SKM-1 (cell line): ENCODE measurements at regions not wholly inside any gene's neighbourhood (a gene's known extent, or its start where the extent isn't known, plus 50 kb on each side); places are given as distances from the start of the nearest gene placed in this dataset.

Experiments used
- DNase-seq: peaks from one replicate; lab custom pipeline; 2025; ENCODE audit not compliant: unreplicated experiment; lab: John Stamatoyannopoulos, UW

DNA sequence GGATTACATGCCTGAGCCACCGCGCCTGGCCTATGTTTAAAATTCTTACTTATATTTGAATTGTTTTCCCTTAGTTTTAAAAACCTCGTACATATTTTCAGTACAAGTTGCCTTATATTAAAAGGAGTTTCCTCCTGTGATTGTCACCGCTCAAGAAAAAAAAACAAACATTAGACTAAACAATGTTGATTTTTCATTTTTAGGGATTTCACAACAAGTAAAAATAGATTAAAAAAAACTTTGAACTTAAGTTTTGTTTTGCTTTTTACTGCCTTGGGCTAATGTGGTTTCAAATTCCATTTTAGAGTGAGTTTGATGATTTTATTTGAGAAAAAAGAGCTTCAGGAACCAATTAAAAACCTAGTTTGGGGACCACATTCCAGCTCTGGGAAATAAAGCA, 1196.6 kb upstream of the CDH18 start:
- no peak for DNase-seq

DNA sequence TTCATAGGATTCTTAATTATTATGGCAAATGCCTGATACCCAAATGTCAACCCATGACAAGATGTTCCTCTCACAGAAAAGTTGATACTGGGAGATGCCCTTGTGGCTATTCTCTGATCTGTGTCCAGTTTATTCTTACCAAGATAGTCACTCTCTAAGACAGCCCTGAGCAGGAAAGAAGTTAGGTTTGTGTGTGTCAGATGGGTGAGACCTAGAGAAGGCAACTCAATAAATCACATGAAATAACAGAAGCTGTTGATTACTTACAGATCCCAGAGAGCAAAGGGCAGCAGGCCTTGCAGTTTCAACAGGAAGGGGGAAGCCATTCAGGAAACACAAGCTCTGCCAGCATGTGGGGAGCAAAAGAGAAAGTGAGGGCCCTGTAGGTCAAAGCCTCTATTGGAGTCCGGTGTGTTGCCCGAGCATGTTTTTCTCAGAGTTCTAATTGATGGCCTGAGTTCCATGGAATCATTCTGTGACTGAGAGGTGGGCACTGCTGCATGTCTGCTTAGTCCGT, 1193.7 kb upstream of the CDH18 start:
- DNase-seq = no peak

GRCh38 chr5:21173526-21173925, 1185.5 kb upstream of the CDH18 start:
- DNase-seq = no peak

DNA sequence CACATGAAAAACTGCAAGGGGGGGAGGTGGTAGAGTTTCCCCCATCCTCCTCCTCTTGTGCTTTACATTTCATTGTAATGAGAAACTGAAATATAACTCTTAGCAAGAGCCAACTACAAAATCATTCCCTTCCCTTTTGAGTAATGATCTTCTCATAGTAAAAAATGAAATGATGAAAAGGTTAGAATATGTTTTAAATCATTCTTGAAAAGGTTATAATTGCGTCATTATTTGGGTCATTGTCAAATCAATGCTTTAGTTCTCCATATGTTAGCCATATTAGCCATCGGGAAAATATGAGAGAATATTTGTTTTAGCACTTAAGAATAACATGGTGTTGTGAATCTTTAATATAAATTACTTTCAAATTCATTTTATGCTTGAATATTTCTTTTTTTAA, 1185.0 kb upstream of the CDH18 start:
- DNase-seq = no peak

- no peak for DNase-seq
These were observed 1183.0 kb upstream of the CDH18 start for GRCh38 chr5:21171038-21171437.

GRCh38 chr5:21168557-21168956, 1180.6 kb upstream of the CDH18 start:
- DNase-seq = no peak

- DNase-seq = no peak
These were observed 1177.3 kb upstream of the CDH18 start for GRCh38 chr5:21165344-21165743.

DNA sequence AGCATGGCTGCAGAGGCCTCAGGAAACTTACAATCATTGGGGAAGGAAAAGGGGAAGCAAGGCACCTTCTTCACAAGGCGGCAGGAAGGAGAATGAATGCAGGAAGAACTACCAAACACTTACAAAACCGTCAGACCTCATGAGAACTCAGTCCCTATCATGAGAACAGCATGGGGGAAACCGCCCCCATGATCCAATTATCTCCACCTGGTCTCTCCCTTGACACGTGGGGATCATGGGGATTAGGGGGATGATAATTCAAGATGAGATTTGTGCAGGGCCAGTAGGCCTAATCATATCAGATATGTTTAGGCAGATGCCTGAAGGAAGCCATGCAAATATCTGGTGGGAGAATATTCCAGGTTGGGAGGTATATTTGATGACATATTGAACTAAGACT, 1176.4 kb upstream of the CDH18 start:
- DNase-seq = no peak

GRCh38 chr5:21159510-21160059, 1171.6 kb upstream of the CDH18 start:
- DNase-seq = no peak

DNA sequence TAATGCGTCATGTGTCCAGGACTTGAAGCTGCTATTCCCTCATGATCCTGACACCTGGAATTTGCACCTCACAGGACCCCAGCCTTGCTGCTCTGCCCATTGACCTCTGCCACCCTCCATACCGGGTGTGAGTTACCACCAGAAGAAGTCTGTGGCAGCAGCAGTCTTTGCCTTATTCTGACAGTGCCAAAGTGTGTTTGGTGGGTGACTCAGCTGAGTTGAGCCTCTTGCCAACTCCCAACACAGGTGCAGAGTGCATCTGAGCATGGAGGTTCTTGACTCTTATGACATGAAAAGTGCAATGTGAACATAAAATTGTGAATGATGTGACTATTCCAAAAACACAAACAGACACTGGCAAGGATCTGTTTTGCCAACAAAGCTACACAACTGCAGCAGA, 1166.5 kb upstream of the CDH18 start:
- DNase-seq = no peak

DNA sequence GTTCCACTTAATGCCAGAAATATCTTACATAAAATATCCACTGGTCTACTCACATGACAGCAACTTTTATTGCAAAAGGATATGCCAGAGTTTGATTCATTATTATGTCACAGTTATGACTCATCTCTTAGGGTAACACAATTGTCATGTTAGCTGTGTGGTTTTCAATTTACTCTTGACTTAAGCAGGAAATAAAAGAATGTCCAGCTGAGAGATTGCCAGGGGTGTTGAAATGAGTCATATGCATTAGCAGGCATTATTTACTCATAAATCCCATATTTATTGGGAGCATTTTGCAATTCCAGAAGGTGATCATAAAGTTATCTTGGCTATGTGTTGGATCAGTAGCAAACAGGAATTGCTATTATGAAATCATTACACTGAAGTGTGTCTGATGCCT, 1164.6 kb upstream of the CDH18 start:
- DNase-seq = no peak

GRCh38 chr5:21145376-21145775, 1157.4 kb upstream of the CDH18 start:
- no peak for DNase-seq

DNA sequence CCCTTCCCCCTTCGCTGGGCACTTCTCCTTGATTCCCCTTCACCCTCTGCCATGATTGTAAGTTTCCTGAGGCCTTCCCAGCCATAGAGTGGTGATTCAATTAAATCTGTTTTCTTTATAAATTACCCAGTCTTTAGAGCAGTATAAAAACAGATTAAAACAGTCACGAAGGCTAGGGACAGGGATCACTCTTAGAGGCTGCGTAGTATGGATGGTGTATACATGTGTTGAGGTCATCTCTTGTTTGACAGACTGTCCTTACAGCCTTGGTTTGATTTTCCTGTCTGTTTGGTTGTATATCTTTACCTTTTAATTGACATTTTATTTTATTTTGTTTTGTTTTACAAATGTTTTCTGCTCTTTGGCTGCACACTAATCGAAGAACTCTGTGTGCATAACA, 1155.7 kb upstream of the CDH18 start:
- DNase-seq = no peak

DNA sequence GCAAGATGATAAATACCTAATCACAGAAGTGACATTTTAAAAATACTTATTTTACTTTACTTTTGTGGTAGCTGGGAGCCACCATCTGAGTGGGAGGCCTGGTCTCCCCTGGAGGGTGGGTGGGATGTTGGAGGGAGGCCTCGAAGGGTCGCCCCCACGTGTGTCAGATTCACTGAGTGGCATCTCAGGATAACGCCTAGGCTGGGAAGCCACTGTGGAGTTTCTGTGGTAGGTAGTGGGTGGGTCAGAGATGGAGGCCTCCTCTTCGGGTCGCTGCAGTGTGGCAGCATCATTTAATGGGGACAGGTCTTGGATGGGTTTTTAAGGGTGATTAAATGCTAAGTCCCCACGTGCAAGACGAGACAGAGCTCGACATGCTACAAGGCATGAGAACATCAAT, 1154.8 kb upstream of the CDH18 start:
- DNase-seq = no peak

GRCh38 chr5:21140987-21141386, 1153.0 kb upstream of the CDH18 start:
- no peak for DNase-seq

- no peak for DNase-seq
These were observed 1138.2 kb upstream of the CDH18 start for GRCh38 chr5:21126236-21126635.

- no peak for DNase-seq
These were observed 1137.4 kb upstream of the CDH18 start for GRCh38 chr5:21125238-21125983.

GRCh38 chr5:21121213-21121612, 1133.2 kb upstream of the CDH18 start:
- no peak for DNase-seq

- no peak for DNase-seq
These were observed 1109.7 kb upstream of the CDH18 start for GRCh38 chr5:21097661-21098060.

GRCh38 chr5:21094619-21095018, 1106.6 kb upstream of the CDH18 start:
- DNase-seq = no peak

- DNase-seq = no peak
These were observed 1099.8 kb upstream of the CDH18 start for GRCh38 chr5:21087766-21088165.

DNA sequence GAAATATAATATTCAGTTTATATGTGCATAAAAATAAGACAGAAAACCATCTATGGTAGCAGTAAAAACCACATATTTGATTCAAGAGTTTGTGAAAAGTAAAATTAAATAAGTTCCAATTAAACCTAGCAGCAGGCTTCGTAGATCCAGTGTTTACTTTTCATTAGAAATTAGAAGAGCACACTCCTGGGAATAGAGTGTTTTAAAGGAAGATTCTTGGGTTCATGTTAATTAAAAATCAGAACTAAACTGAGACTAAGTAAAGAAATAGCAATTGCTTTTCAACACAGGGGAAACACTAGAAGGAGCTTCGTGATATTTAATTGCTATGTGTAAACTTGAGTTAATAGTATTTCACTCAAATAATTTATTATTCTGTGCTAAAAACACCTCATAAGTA, 1097.8 kb upstream of the CDH18 start:
- DNase-seq = no peak

DNA sequence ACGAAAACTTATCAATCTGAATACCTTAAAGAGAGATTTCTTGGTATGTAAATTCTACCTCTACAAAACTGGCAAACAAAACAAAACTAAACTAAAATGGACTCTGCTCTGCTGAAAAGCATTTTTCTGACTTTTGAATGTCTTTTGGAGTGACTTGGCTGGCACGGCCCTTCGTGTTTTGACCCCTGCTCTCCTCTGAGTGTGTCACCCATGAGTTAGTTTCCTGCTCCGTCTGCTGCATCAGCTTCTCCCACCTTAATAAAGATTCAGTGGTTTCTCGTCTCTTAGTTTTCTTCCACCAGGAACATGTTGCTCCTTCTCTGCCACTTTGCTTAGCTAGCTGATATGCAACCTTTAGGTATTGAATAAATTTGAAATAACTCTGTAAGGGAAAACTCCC, 1084.0 kb upstream of the CDH18 start:
- DNase-seq = no peak
